Sciatic nerve (tissue), 2 donors: ENCODE measurements at regions not wholly inside any gene's neighbourhood (a gene's known extent, or its start where the extent isn't known, plus 50 kb on each side); places are given as distances from the start of the nearest gene placed in this dataset.

ENCODE experiments used
- ATAC-seq: fragments of 200-7000 bp; cut with Tn5 transposase; one replicate; pipeline ENCODE4 v1.9.1; 2020; ENCODE audit warnings: mild to moderate bottlenecking, moderate library complexity
- DNase-seq: peaks from one replicate; pipeline ENCODE4 v3.0.0-alpha.2; 2020; ENCODE audit warnings: low spot score
- intact Hi-C: fragments of 100-400 bp; cut with DNase I; formaldehyde crosslinking; loops from one replicate; pipeline ENCODE4 v1.14.2; 2022
- donor health status: DM: no; HTN: no; CAD: no.
- donor health status: DM: no; HTN: no; CAD: no.

- intact Hi-C loops, result no loop called here
- no peak for ATAC-seq
- no peak for DNase-seq
Measured at GRCh38 chr2:78353168-78353567, 672.3 kb upstream of the REG3G start.

DNA sequence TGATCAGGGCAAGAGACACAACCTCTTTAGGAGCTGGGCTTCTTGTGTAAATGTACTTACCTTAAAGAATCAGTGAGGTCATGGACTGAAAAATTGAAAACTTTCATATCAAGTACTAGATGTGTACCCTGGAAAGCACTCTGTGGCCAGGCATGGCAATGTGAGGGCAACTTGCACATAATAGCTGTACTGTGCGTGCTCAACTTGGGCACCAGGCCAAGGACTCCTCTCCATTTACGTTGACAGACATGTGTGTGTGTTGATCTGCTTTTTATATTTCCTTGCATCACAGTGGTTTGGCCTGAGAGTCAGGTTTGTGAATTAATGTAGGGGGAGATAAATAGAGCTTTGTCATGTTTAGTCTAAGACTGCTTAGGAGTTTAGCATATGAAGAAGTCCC is 669.5 kb upstream of the REG3G start:
- no peak for DNase-seq
- no peak for ATAC-seq
- intact Hi-C loops, result no loop called here

DNA sequence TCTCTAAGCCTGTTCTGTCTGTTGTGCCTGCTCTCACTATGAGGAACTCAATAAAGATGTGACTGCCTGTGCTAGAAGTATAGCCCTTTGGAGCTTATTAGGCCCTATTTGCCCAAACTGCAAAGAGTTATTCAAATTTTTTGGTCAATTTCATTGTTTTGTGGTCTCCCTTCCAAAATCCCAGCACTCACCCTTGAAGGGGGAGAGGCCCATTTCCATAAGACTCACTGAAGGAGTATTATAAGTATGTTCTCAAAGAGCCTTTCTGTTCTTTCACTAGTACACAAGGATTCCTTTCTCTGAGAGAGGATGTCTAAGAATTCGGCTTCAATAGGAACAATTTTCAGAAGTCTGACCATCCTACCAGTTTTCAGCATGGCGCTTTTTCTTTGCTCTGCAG is 641.9 kb upstream of the REG3G start:
- no peak for DNase-seq
- ATAC-seq, result no peak
- intact Hi-C loops, result no loop called here

DNA sequence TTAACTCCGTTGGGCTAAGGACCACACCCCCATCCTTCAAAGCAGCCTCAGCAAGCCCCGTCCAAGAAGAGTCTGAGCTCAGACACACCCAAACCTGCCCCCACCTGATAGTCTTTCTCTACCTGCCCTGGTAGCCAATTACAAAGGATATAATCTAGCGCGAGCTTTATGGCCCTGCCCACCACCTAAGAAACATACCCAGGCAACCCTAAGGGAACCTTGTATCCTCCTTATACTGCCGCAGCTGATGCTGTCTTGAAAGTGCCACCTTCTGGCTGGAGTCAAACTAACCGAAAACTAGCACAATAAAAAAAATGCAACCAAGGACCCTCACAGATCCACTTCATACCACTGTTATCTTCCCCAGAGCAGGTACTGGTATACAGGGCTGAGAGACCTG is 628.3 kb upstream of the REG3G start:
- ATAC-seq (no peak), DNase-seq (no peak)
- intact Hi-C loops, result no loop called here

DNA sequence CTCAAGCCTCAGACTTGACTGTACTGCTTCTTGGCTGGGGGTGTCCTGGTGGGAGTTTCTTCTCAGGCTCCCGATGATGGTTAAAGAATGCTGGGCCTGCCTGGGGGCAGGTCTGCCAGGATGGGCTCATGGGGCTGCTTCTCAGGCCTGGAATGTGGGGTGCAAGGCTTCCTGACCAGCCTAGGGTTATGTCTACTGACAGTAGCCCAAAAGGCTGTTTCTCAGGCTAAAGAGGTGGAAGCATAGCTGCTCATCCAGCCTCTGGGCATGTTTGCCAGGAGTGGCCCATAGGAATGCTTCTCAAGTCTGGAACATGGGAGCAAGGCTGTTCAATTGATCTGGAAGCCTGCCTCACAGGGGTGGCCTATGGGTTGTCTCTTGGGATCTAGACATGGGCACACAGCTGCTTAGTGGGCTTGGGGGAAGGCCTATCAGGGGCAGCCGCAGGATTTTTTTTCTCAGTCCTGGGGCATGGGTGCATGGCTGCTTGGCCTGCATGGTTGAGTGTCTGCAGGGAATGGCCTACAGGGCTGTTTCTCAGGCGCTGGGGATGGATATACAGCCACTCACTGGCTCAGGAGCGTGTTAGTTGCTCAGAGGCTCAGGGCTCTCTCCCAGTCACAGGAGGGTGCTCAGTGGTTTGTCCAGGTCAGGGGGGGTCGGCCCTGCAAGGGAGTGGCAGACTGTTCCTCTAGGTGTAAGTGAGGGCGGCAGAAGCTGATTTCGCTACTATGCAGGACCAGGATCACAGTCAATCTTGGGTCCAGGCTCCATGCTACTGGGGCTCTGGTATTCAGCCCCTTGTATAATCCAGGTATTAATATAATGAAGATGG is 617.3 kb upstream of the REG3G start:
- intact Hi-C loops, result no loop called here
- ATAC-seq, result no peak

GRCh38 chr2:78408795-78409118 is 616.7 kb upstream of the REG3G start:
- DNase-seq (no peak), ATAC-seq (no peak)
- intact Hi-C loops, result no loop called here

More for the DNA sequence above, 617.3 kb upstream of the REG3G start:
- no peak for DNase-seq

DNA sequence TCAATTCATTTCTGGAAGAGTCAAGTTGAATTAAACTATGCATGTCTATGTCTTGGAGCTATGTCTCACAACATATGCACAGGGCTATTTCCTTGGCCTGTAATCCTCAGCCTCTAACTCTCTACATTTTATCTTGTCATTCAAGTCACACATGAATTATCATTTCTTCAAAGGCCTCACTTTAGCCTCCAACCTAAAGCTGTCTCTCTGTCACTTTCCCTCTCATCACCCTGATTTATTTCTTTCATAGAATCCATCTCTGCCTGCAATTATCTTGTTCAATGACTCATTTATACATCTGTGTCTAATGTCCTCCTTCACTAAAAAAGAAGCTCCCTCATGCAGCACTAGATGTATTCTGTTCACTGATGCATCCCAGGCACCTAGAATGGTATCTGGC is 614.2 kb upstream of the REG3G start:
- intact Hi-C loops, result no loop called here
- DNase-seq, result no peak
- no peak for ATAC-seq

DNA sequence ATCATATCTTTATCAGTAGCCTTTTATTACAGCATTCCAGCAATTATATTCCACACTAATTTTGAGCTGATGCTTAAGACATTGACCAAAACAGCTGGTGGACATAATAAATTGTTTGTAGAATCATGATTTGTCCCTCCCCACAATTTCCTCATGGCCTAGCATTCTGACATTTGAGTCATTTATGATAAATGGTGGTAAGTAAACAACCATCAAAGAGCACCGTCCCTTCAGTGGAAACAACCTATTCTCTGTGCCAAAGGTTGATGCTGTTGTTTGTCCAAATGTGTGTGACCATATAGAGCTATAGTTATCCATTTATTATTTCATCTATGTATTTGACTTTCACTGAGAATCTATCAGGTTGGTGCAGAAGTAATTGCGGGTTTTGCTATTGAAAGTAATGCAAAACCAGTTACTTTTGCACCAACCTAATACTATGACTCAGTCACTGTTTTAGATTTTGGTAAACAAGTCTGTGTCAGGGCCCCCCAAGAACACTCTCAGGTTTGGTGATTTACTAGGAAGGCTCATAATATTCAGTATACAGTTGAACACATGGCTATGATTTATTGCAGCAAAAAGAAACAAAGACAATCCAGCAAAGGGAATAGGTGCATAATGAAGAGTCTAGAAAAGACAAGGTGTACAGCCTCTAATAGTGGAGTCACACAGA is 608.7 kb upstream of the REG3G start:
- no peak for DNase-seq
- intact Hi-C loops, result no loop called here
- ATAC-seq, result no peak

- intact Hi-C loops, result no loop called here
- no peak for ATAC-seq
- no peak for DNase-seq
Measured at GRCh38 chr2:78417355-78417754, 608.1 kb upstream of the REG3G start.

- DNase-seq (no peak), ATAC-seq (no peak)
- intact Hi-C loops, result no loop called here
Measured at GRCh38 chr2:78418021-78418420, 607.5 kb upstream of the REG3G start.

- ATAC-seq, result no peak
- intact Hi-C loops, result no loop called here
- DNase-seq, result no peak
Measured at GRCh38 chr2:78420132-78420531, 605.4 kb upstream of the REG3G start.

DNA sequence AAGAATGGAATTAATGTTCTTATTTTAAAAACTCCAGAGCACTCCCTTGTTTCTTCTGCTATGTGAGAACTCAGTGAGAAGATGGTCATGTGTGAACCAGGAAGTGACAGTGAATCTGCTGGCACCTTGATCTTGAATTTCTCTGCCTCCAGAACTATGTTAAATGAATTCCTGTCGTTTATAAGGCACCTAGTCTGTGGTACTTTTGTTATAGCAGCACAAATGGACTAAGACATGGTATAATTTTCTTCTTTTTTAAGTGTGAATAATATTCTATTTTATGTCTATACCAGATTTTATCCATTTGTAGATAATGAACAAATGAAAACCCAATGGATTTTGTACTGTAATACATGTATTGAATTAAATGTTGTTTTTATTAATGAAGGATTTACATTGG is 601.9 kb upstream of the REG3G start:
- no peak for DNase-seq
- intact Hi-C loops, result no loop called here
- no peak for ATAC-seq

- no peak for DNase-seq
- no peak for ATAC-seq
- intact Hi-C loops, result no loop called here
Measured at GRCh38 chr2:78427170-78427569, 598.3 kb upstream of the REG3G start.

GRCh38 chr2:78431241-78431640 is 594.3 kb upstream of the REG3G start:
- intact Hi-C loops, result no loop called here
- ATAC-seq, result no peak
- DNase-seq, result no peak

DNA sequence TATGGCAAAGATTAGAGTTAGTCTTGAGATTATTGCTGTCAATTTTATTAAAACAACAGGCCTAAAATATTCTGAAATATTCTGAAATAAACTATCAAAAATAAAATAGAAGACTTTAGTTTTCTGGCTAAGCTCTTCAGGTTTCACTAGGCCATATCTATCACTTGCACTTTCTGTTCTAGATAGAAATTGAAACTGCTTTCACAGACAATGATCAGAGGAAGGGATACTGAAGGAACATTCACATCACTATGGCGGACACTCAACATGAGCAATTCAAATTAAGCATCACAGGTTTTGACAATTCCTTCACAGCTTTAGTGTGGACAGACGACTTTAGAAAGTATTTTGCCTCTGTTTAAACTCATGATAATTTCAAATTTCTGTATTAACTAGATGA is 586.4 kb upstream of the REG3G start:
- DNase-seq, result no peak
- intact Hi-C loops, result no loop called here

GRCh38 chr2:78455586-78455985 is 569.9 kb upstream of the REG3G start:
- intact Hi-C loops, result no loop called here
- no peak for ATAC-seq
- DNase-seq, result no peak

More for the DNA sequence above, 586.4 kb upstream of the REG3G start:
- ATAC-seq, result no peak

- ATAC-seq (no peak), DNase-seq (no peak)
- intact Hi-C loops, result no loop called here
Measured at GRCh38 chr2:78457269-78457668, 568.2 kb upstream of the REG3G start.

- intact Hi-C loops, result no loop called here
- ATAC-seq (no peak), DNase-seq (no peak)
Measured at GRCh38 chr2:78465707-78466106, 559.8 kb upstream of the REG3G start.

DNA sequence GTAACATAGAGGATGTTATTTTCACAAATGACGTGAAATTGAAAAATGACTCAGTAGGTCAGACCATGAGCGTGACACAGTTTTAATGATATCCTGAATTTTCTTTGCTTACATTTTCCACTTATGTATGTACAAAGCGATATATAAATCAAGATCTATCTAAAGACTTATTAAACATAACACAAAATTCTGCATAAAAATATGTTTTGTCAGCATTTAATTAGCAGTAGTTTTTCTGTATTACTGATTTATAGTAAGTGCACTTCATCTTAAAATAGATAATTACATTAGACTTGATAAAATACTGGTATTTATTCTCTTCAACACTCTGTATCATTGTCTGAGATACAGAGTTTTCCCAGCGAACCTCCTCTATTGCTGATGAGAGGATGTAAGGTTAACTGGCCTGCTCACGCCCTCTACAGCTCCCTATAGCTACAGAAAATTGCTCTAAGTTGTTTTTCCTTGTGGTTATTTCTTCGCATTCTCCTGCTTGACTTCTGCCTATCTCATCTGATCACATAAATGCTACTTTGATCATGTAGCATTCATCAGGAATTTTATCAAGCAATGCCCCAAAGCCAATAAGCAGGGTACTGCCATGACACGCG is 548.8 kb upstream of the REG3G start:
- intact Hi-C loops, result no loop called here
- DNase-seq (no peak), ATAC-seq (no peak)

DNA sequence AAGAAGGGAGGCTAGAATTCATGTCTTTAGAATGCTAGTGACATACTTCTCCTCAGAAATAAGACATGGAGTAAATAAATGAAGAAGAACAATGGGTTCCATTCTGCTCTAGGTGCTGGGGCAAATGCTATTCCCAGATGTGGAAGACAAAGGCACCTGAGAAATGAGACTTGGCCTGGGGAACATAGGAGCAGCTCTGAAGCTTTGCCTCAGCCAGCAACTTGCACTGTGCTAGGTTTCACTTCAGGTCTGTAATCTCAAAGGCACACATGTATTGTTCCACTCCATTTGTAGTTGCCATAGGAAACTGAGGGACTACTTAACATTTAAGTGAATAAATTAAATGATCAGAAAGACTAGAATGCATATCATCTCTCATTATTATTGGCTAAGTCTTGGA is 538.9 kb upstream of the REG3G start:
- ATAC-seq (no peak), DNase-seq (no peak)
- intact Hi-C loops, result no loop called here

- ATAC-seq (no peak), DNase-seq (no peak)
- intact Hi-C loops, result no loop called here
Measured at GRCh38 chr2:78498125-78498524, 527.4 kb upstream of the REG3G start.
